H1 (cell line): ENCODE measurements at regions not wholly inside any gene's neighbourhood (a gene's known extent, or its start where the extent isn't known, plus 50 kb on each side); places are given as distances from the start of the nearest gene placed in this dataset.

Experiments
- CTCF ChIA-PET: fragments of 300-600 bp; sonication (Branson Sonifier 250); formaldehyde crosslinking; loops from one replicate; lab custom pipeline; 2021; ENCODE audit not compliant: partially characterized antibody; lab: Charles Lee
- POLR2A ChIA-PET: fragments of 300-600 bp; sonication (Branson Sonifier 250); formaldehyde crosslinking; loops from one replicate; lab custom pipeline; 2021; ENCODE audit warnings: inconsistent platforms; ENCODE audit not compliant: partially characterized antibody; lab: Charles Lee
- DNase-seq, 2 experiments: peaks; one replicate each; pipeline versions ENCODE4 v3.0.0 to v3.0.0-alpha.2; 2010 to 2022; ENCODE audit warnings: low spot score in 2 of 2, low read depth in 1 of 2, mixed read lengths in 1 of 2
- FAIRE-seq: peaks from 2 replicates; lab custom pipeline; 2011; peaks lifted over from hg19 to GRCh38; lab: Jason Lieb, UNC
- H2AFZ ChIP-seq: 2 replicates; pipeline ENCODE4 v1.8.1; 2012; ENCODE audit warnings: low read length, inconsistent platforms
- H2AK5ac ChIP-seq: 2 replicates; pipeline ENCODE4 v1.6.1; 2013; ENCODE audit warnings: low read depth, low read length
- H2BK120ac ChIP-seq: replicated peaks from 2 replicates; pipeline ENCODE3; 2013; ENCODE audit warnings: low read depth, low read length, inconsistent platforms
- H2BK12ac ChIP-seq: 2 replicates; pipeline ENCODE4 v1.6.1; 2013; ENCODE audit warnings: low read depth, low read length
- H2BK15ac ChIP-seq: 2 replicates; pipeline ENCODE4 v1.6.1; 2013; ENCODE audit warnings: low read length
- H2BK20ac ChIP-seq: 2 replicates; pipeline ENCODE4 v1.6.1; 2013; ENCODE audit warnings: low read length
- H2BK5ac ChIP-seq: 2 replicates; pipeline ENCODE4 v1.6.1; 2013; ENCODE audit warnings: low read depth, low read length
- H3K14ac ChIP-seq: 2 replicates; pipeline ENCODE4 v1.6.1; 2013; ENCODE audit warnings: inconsistent platforms; ENCODE audit not compliant: insufficient read length
- H3K18ac ChIP-seq: 2 replicates; pipeline ENCODE4 v1.6.1; 2013; ENCODE audit warnings: low read length; ENCODE audit errors: extremely low read depth
- H3K23ac ChIP-seq: 2 replicates; pipeline ENCODE4 v1.6.1; 2013; ENCODE audit warnings: inconsistent platforms; ENCODE audit not compliant: insufficient read length
- H3K23me2 ChIP-seq: 2 replicates; pipeline ENCODE4 v1.6.1; 2013; ENCODE audit warnings: low read depth, low read length
- H3K27ac ChIP-seq: 2 replicates; pipeline ENCODE4 v1.6.1; 2011; ENCODE audit warnings: low read depth, low read length, inconsistent platforms
- H3K27me3 ChIP-seq, 4 experiments: replicated peaks in 1 of 4; 1 replicate in 1 of 4; 2 replicates in 3 of 4; pipeline versions ENCODE4 v1.6.1 to v1.8.1; 2011 to 2013; ENCODE audit warnings: low read length in 3 of 4, mild to moderate bottlenecking in 3 of 4, inconsistent platforms in 2 of 4, mixed read lengths in 2 of 4, moderate library complexity in 1 of 4; ENCODE audit not compliant: control insufficient read depth in 3 of 4, insufficient read depth in 3 of 4; ENCODE audit errors: extremely low read depth in 1 of 4
- H3K36me3 ChIP-seq, 4 experiments: 2 replicates each; pipeline versions ENCODE4 v1.6.1 to v1.8.1; 2011 to 2013; ENCODE audit warnings: mild to moderate bottlenecking in 4 of 4, low read length in 3 of 4, moderate library complexity in 2 of 4, control low read depth in 1 of 4, inconsistent platforms in 1 of 4; ENCODE audit not compliant: insufficient read depth in 4 of 4, control insufficient read depth in 2 of 4
- H3K4ac ChIP-seq: replicated peaks from 2 replicates; pipeline ENCODE3; 2013; ENCODE audit warnings: low read length, low read depth, mixed read lengths, inconsistent platforms; ENCODE audit not compliant: insufficient read length
- H3K4me1 ChIP-seq, 4 experiments: replicated peaks in 1 of 4; 1 replicate in 1 of 4; 2 replicates in 3 of 4; pipeline versions ENCODE4 v1.6.1 to v1.8.1; 2011 to 2013; ENCODE audit warnings: low read length in 3 of 4, inconsistent platforms in 2 of 4, mixed read lengths in 1 of 4; ENCODE audit not compliant: insufficient read depth in 4 of 4, control insufficient read depth in 3 of 4
- H3K4me2 ChIP-seq, 2 experiments: 2 replicates each; pipeline versions ENCODE4 v1.6.1 to v1.8.1; 2011 to 2013; ENCODE audit warnings: low read depth in 2 of 2, low read length in 2 of 2, control low read depth in 1 of 2, inconsistent platforms in 1 of 2, mild to moderate bottlenecking in 1 of 2; ENCODE audit not compliant: insufficient read depth in 1 of 2
- H3K4me3 ChIP-seq, 4 experiments: fragments of 200-600, 300-600 bp in 1 of 4; sonication (generic), shearing (Covaris generic), sonication (Bioruptor Twin) in 1 of 4; 2 replicates each; pipeline versions ENCODE4 v1.5.1 to v1.8.1; 2011 to 2016; ENCODE audit warnings: low read length in 4 of 4, low read depth in 3 of 4, control low read depth in 2 of 4, inconsistent platforms in 2 of 4, mild to moderate bottlenecking in 2 of 4, mixed read lengths in 1 of 4, moderate library complexity in 1 of 4; ENCODE audit not compliant: insufficient read depth in 2 of 4; ENCODE audit errors: extremely low read depth in 1 of 4
- H3K56ac ChIP-seq: replicated peaks from 2 replicates; pipeline ENCODE3; 2013; ENCODE audit warnings: low read depth, mild to moderate bottlenecking, mixed read lengths, low read length, inconsistent platforms; ENCODE audit not compliant: insufficient read length
- H3K79me1 ChIP-seq: 2 replicates; pipeline ENCODE4 v1.6.1; 2013; ENCODE audit warnings: low read depth, low read length, control low read depth
- H3K79me2 ChIP-seq, 2 experiments: 2 replicates each; pipeline versions ENCODE4 v1.6.1 to v1.8.1; 2012 to 2013; ENCODE audit warnings: low read length in 2 of 2, mild to moderate bottlenecking in 2 of 2, inconsistent platforms in 1 of 2; ENCODE audit not compliant: insufficient read depth in 2 of 2, control insufficient read depth in 1 of 2
- H3K9ac ChIP-seq, 4 experiments: replicated peaks in 1 of 4; 1 replicate in 1 of 4; 2 replicates in 3 of 4; pipeline versions ENCODE4 v1.6.1 to v1.8.1; 2011 to 2013; ENCODE audit warnings: low read depth in 3 of 4, low read length in 3 of 4, control low read depth in 2 of 4, mild to moderate bottlenecking in 2 of 4, moderate library complexity in 2 of 4, inconsistent platforms in 1 of 4; ENCODE audit errors: extremely low read depth in 1 of 4
- H3K9me3 ChIP-seq, 2 experiments: 2 replicates each; pipeline versions ENCODE4 v1.6.1 to v1.8.1; 2012 to 2013; ENCODE audit warnings: mild to moderate bottlenecking in 2 of 2, moderate library complexity in 2 of 2, control low read depth in 1 of 2, inconsistent platforms in 1 of 2, low read depth in 1 of 2, low read length in 1 of 2, mixed read lengths in 1 of 2; ENCODE audit not compliant: insufficient read depth in 2 of 2
- H4K20me1 ChIP-seq, 2 experiments: replicated peaks in 1 of 2; 2 replicates each; pipeline versions ENCODE3 to v1.8.1; 2011 to 2013; ENCODE audit warnings: inconsistent platforms in 2 of 2, low read length in 2 of 2, mild to moderate bottlenecking in 1 of 2; ENCODE audit not compliant: insufficient read depth in 2 of 2, control insufficient read depth in 1 of 2
- H4K5ac ChIP-seq: 2 replicates; pipeline ENCODE4 v1.6.1; 2013; ENCODE audit warnings: low read length, low read depth, mixed read lengths, inconsistent platforms; ENCODE audit not compliant: insufficient read length
- H4K8ac ChIP-seq: 2 replicates; pipeline ENCODE4 v1.8.0; 2013; ENCODE audit warnings: mild to moderate bottlenecking, moderate library complexity, low read length, inconsistent platforms; ENCODE audit not compliant: insufficient read depth; ENCODE audit errors: extremely low read depth
- H4K91ac ChIP-seq: replicated peaks from 2 replicates; pipeline ENCODE3; 2013; ENCODE audit warnings: low read length, mixed read lengths, inconsistent platforms; ENCODE audit not compliant: insufficient read length
- WGBS, 2 experiments: shearing (Covaris generic) in 1 of 2; methylation state at CpG; one replicate each; pipeline versions ENCODE4 v1.1.6 to v1.1.7; 2013 to 2015; ENCODE audit warnings: low lambda C conversion rate in 2 of 2, mixed read lengths in 2 of 2, inconsistent platforms in 1 of 2, low coverage in 1 of 2, missing lambda C conversion rate in 1 of 2; ENCODE audit not compliant: insufficient replicate concordance in 2 of 2, insufficient coverage in 1 of 2, insufficient read length in 1 of 2; ENCODE audit errors: extremely low coverage in 1 of 2, missing lambda C conversion rate in 1 of 2; 5-methylcytosine and 5-hydroxymethylcytosine counted together
- TF ChIP-seq, protein P1 (sequence below): IDR thresholded peaks from 2 replicates; pipeline ENCODE4 v1.6.1; 2012; ENCODE audit warnings: inconsistent platforms

DNA sequence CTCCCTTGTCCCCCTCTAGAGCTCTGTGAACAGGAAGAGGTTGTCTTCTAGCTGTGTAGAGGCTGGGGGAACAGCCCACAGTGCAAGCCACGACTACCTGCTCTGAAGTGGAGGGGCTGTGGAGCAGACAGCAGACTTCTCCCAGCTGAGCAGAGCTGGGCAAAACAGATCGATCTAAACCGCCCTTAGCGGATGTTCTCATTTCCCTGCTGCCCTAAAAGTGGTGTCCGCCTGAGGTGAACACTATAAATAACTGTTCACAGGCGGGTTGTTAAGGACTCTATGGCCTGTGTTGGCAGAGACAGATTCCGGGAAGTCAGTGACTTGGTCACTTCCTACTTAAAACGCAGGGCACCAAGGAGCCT is 203.2 kb downstream of the RHOU start:
- 86% methylated on average over 8 of the region's 8 CpGs; no CpG with 5 or more reads in 1 of the 2 experiments for WGBS, 2 experiments
- Histone ChIP-seq H3K27ac (no peak overlapping the region), H3K79me1 (no peaks in the 10 kb centered on the region), H4K8ac (no peak overlapping the region), H3K4ac (no peak overlapping the region), H2BK15ac (no peak overlapping the region), H3K23me2 (no peaks in the 10 kb centered on the region; the same call in 1 of the 2 replicates), H4K91ac (peak overlapping the region; percentile 1), H3K4me3 (no peak overlapping the region), H3K23ac (no peak overlapping the region), H3K36me3 (no peaks in the 10 kb centered on the region), H3K9me3 (no peaks in the 10 kb centered on the region), H3K56ac (no peak overlapping the region), H3K27me3 (no peaks in the 10 kb centered on the region), H2BK12ac (peak overlapping the region; percentile 65; the same call in 1 of the 2 replicates), H4K5ac (no peak overlapping the region), H2AFZ (peak overlapping the region; percentile 35; the same call in 1 of the 2 replicates), H3K14ac (no peak overlapping the region), H2BK120ac (no peak overlapping the region), H3K4me1 (peaks cover 0 to 22% (median 11%) of the 10 kb centered on the region in 4 experiments; a peak in 6 of 7 replicates), H4K20me1 (no peaks in the 10 kb centered on the region), H3K79me2 (no peaks in the 10 kb centered on the region), H2BK20ac (no peak overlapping the region), H2BK5ac (no peak overlapping the region), H3K18ac (peak overlapping the region; percentile 62; the same call in 1 of the 2 replicates), H3K9ac (no peak overlapping the region), H2AK5ac (no peak overlapping the region), H3K4me2 (no peak overlapping the region)
- TF ChIP-seq, protein P1, sequence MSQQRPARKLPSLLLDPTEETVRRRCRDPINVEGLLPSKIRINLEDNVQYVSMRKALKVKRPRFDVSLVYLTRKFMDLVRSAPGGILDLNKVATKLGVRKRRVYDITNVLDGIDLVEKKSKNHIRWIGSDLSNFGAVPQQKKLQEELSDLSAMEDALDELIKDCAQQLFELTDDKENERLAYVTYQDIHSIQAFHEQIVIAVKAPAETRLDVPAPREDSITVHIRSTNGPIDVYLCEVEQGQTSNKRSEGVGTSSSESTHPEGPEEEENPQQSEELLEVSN = no peak
- POLR2A ChIA-PET = interaction anchor here (0.9 kb wide), 1 partner anchor 9 kb away, joined by 3 read pairs; no protein-coding TSS in a partner anchor
- CTCF ChIA-PET = no interaction called here
- DNase-seq = no peak
- no peak for FAIRE-seq
